Mesenchymal stem cell (in vitro differentiated cells and primary cell): ENCODE measurements at regions not wholly inside any gene's neighbourhood (a gene's known extent, or its start where the extent isn't known, plus 50 kb on each side); places are given as distances from the start of the nearest gene placed in this dataset.

Experiments
- DNase-seq: peaks from one replicate; pipeline ENCODE4 v3.0.0-alpha.2; 2013
- H2AFZ ChIP-seq: one replicate; pipeline ENCODE4 v1.6.1; 2013; ENCODE audit warnings: low read depth, mild to moderate bottlenecking, control low read depth, inconsistent platforms, low read length, moderate library complexity
- H2AK5ac ChIP-seq: 2 replicates; pipeline ENCODE4 v1.6.1; 2013; ENCODE audit warnings: low read length, moderate library complexity, mild to moderate bottlenecking, inconsistent platforms; ENCODE audit not compliant: severe bottlenecking
- H2BK120ac ChIP-seq: one replicate; pipeline ENCODE4 v1.6.1; 2013; ENCODE audit warnings: low read depth, mild to moderate bottlenecking, inconsistent platforms, low read length, moderate library complexity
- H2BK12ac ChIP-seq, 2 experiments: one replicate each; pipeline ENCODE4 v1.6.1; 2013; ENCODE audit warnings: inconsistent platforms in 2 of 2, low read length in 2 of 2, mild to moderate bottlenecking in 2 of 2, moderate library complexity in 2 of 2, control low read depth in 1 of 2
- H2BK15ac ChIP-seq: one replicate; pipeline ENCODE4 v1.6.1; 2013; ENCODE audit warnings: mild to moderate bottlenecking, low read depth, inconsistent platforms; ENCODE audit not compliant: poor library complexity, severe bottlenecking
- H2BK5ac ChIP-seq: 2 replicates; pipeline ENCODE4 v1.6.1; 2013; ENCODE audit warnings: low read depth, mild to moderate bottlenecking, low read length, control low read depth, inconsistent platforms; ENCODE audit not compliant: poor library complexity, severe bottlenecking
- H3K14ac ChIP-seq, 2 experiments: one replicate each; pipeline ENCODE4 v1.6.1; 2013; ENCODE audit warnings: inconsistent platforms in 2 of 2, low read length in 2 of 2, control low read depth in 1 of 2, mild to moderate bottlenecking in 1 of 2, moderate library complexity in 1 of 2
- H3K18ac ChIP-seq, 2 experiments: one replicate each; pipeline ENCODE4 v1.6.1; 2013; ENCODE audit warnings: inconsistent platforms in 2 of 2, low read length in 2 of 2, control low read depth in 1 of 2, low read depth in 1 of 2, mild to moderate bottlenecking in 1 of 2
- H3K23ac ChIP-seq, 2 experiments: one replicate each; pipeline ENCODE4 v1.6.1; 2013; ENCODE audit warnings: inconsistent platforms in 2 of 2, low read length in 2 of 2, mild to moderate bottlenecking in 2 of 2, moderate library complexity in 2 of 2, control low read depth in 1 of 2
- H3K27ac ChIP-seq: 2 replicates; pipeline ENCODE4 v1.5.1; 2013; ENCODE audit warnings: mild to moderate bottlenecking, moderate library complexity, low read length, control low read depth, inconsistent platforms; ENCODE audit not compliant: poor library complexity, severe bottlenecking
- H3K27me3 ChIP-seq, 2 experiments: 2 replicates each; pipeline versions ENCODE4 v1.6.1 to v1.7.0; 2013; ENCODE audit warnings: low read length in 2 of 2, mild to moderate bottlenecking in 2 of 2, moderate library complexity in 2 of 2, control low read depth in 1 of 2, inconsistent platforms in 1 of 2; ENCODE audit not compliant: control insufficient read depth in 1 of 2, insufficient read depth in 1 of 2
- H3K36me3 ChIP-seq, 2 experiments: 2 replicates each; pipeline versions ENCODE4 v1.6.1 to v1.7.0; 2013; ENCODE audit warnings: low read length in 2 of 2, control low read depth in 1 of 2, inconsistent platforms in 1 of 2, low read depth in 1 of 2, mild to moderate bottlenecking in 1 of 2; ENCODE audit not compliant: insufficient read depth in 2 of 2, control insufficient read depth in 1 of 2
- H3K4ac ChIP-seq, 2 experiments: one replicate each; pipeline ENCODE4 v1.6.1; 2013; ENCODE audit warnings: inconsistent platforms in 2 of 2, low read length in 2 of 2, mild to moderate bottlenecking in 2 of 2, moderate library complexity in 2 of 2, control low read depth in 1 of 2, low read depth in 1 of 2
- H3K4me1 ChIP-seq: 2 replicates; pipeline ENCODE4 v1.6.1; 2013; ENCODE audit warnings: low read depth, low read length, control low read depth; ENCODE audit not compliant: control insufficient read depth, insufficient read depth
- H3K4me2 ChIP-seq: 2 replicates; pipeline ENCODE4 v1.6.1; 2013; ENCODE audit warnings: low read length, mild to moderate bottlenecking, inconsistent platforms; ENCODE audit not compliant: poor library complexity, severe bottlenecking
- H3K4me3 ChIP-seq, 2 experiments: 2 replicates each; pipeline versions ENCODE4 v1.5.1 to v1.7.0; 2013; ENCODE audit warnings: low read length in 2 of 2, mild to moderate bottlenecking in 2 of 2, control low read depth in 1 of 2, low read depth in 1 of 2; ENCODE audit not compliant: insufficient read depth in 1 of 2
- H3K79me1 ChIP-seq: replicated peaks from 2 replicates; pipeline ENCODE4 v1.6.1; 2013; ENCODE audit warnings: mild to moderate bottlenecking, control low read depth, low read length, inconsistent platforms; ENCODE audit not compliant: poor library complexity, severe bottlenecking
- H3K9ac ChIP-seq: 2 replicates; pipeline ENCODE4 v1.7.0; 2013; ENCODE audit warnings: mild to moderate bottlenecking, low read length, moderate library complexity
- H3K9me3 ChIP-seq: 2 replicates; pipeline ENCODE4 v1.7.0; 2013; ENCODE audit warnings: mild to moderate bottlenecking, low read length; ENCODE audit not compliant: control insufficient read depth
- H4K8ac ChIP-seq: one replicate; pipeline ENCODE4 v1.6.1; 2013; ENCODE audit warnings: inconsistent platforms, mild to moderate bottlenecking, low read length, moderate library complexity
- H4K91ac ChIP-seq: one replicate; pipeline ENCODE4 v1.6.1; 2013; ENCODE audit warnings: mild to moderate bottlenecking, low read length, inconsistent platforms
- WGBS: methylation state at CpG from one replicate; pipeline ENCODE4 v1.1.7; 2013; ENCODE audit warnings: mixed read lengths; 5-methylcytosine and 5-hydroxymethylcytosine counted together

DNA sequence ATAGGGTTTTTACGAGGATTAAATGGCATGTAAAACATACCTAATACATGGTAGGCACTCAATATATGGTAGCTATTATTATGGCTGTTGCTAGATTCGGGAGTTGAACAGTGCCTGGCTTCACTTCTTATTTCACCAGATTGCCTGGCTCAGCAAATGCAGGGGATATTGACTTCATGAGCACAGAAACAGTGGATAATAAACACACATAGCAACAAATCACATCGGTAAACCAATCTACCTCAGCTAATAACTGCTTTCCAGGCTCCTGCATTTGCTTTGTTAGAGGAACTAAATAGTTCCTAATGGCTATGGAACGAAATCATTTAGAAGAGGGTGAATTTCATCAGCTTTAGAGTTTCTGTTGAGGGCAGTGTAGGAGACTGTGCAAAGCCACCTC, 105.2 kb upstream of the TMCC3 start:
- Histone ChIP-seq H3K27ac (no peak overlapping the region), H3K4me3 (no peak overlapping the region), H2AK5ac (no peak overlapping the region), H2BK15ac (no peak overlapping the region), H2BK5ac (no peak overlapping the region), H3K18ac (no peak overlapping the region), H3K36me3 (no peaks in the 10 kb centered on the region), H2BK12ac (no peak overlapping the region), H3K9me3 (no peaks in the 10 kb centered on the region), H3K79me1 (no peaks in the 10 kb centered on the region), H3K23ac (no peak overlapping the region), H2BK120ac (no peak overlapping the region), H3K4me2 (no peak overlapping the region), H4K8ac (no peak overlapping the region), H3K27me3 (peaks cover 8 to 10% of the 10 kb centered on the region in 2 experiments), H3K4me1 (no peaks in the 10 kb centered on the region), H3K14ac (no peak overlapping the region), H3K9ac (no peak overlapping the region), H2AFZ (no peak overlapping the region), H3K4ac (no peak overlapping the region), H4K91ac (no peak overlapping the region)
- no peak for DNase-seq
- 91% methylated on average over 2 of the region's 4 CpGs for WGBS

DNA sequence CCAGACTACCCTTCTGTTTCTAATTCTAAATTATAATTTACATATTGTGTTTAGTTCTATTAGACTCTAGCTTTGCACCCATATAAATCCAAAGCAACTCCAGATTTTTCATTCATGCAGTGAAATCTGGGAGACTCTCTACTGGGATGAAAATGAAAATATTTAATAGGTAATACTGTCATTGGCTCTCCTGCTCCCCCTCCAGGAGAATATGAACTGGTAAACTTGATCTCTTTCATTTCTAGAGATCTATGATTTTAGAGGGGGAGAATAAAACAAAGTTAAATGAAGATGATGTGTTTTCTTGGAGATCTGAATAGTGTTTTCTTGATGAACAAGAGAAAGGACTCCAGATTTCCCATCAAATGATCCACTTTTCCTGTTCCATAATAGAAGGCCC, 104.3 kb upstream of the TMCC3 start:
- Histone ChIP-seq H2AK5ac (no peak overlapping the region), H2BK5ac (no peak overlapping the region), H2AFZ (no peak overlapping the region), H3K79me1 (no peaks in the 10 kb centered on the region), H3K36me3 (no peaks in the 10 kb centered on the region), H2BK15ac (no peak overlapping the region), H3K14ac (no peak overlapping the region), H3K4me2 (no peak overlapping the region), H2BK120ac (no peak overlapping the region), H3K27ac (no peak overlapping the region), H4K8ac (no peak overlapping the region), H3K4ac (no peak overlapping the region), H2BK12ac (no peak overlapping the region), H3K18ac (no peak overlapping the region), H3K4me1 (no peaks in the 10 kb centered on the region), H3K9ac (no peak overlapping the region), H4K91ac (no peak overlapping the region), H3K9me3 (no peaks in the 10 kb centered on the region), H3K23ac (no peak overlapping the region), H3K4me3 (no peak overlapping the region), H3K27me3 (peaks cover 8 to 19% of the 10 kb centered on the region in 2 experiments)
- no peak for DNase-seq

DNA sequence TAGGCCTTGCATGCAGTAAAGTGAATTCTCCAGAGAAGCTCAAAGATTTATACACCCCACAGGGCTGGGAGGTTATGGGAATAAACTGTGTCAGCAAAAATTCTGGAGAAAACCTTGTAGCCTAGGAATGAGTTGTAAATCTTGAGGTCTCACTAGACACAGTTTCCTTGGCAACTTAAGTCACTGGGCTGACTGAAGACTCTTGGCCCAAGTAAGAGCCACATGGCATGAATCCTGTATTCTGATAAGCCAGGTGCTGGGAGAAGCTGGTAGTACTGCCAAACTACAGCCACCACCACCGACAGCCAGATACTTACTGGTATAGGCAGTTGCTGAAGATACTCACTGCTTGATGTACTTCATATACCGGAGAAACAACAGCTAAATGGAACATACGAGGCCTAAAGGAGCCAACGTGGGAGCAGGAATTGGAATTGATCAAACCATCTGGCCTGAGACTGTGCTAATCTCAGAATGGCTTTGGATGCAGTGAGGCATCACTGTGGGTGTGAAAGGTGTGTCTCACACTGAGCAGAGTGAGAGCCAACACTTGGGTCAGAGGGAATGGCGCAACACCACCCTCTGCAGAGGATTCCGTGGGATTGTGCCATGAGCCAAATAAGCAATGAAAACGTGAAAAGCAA, 102.8 kb upstream of the TMCC3 start:
- no peak overlapping the region for H4K91ac ChIP-seq
- no peak overlapping the region for H3K18ac ChIP-seq
- H2BK12ac ChIP-seq = no peak overlapping the region
- H4K8ac ChIP-seq = no peak overlapping the region
- no peak overlapping the region for H2AFZ ChIP-seq
- no peak overlapping the region for H3K14ac ChIP-seq
- no peak overlapping the region for H3K27ac ChIP-seq
- H3K27me3 ChIP-seq = peaks cover 8 to 19% of the 10 kb centered on the region in 2 experiments
- DNase-seq = peak; percentile 34
- no peaks in the 10 kb centered on the region for H3K4me1 ChIP-seq
- no peak overlapping the region for H3K23ac ChIP-seq
- no peak overlapping the region for H3K4me2 ChIP-seq
- H3K79me1 ChIP-seq = no peaks in the 10 kb centered on the region
- no peak overlapping the region for H2AK5ac ChIP-seq
- H3K9me3 ChIP-seq = no peaks in the 10 kb centered on the region
- H3K36me3 ChIP-seq = no peaks in the 10 kb centered on the region
- no peak overlapping the region for H3K4me3 ChIP-seq
- H2BK5ac ChIP-seq = no peak overlapping the region
- H2BK120ac ChIP-seq = no peak overlapping the region
- H3K9ac ChIP-seq = no peak overlapping the region
- no peak overlapping the region for H2BK15ac ChIP-seq
- H3K4ac ChIP-seq = no peak overlapping the region
- 87% methylated on average over 7 of the region's 7 CpGs for WGBS

DNA sequence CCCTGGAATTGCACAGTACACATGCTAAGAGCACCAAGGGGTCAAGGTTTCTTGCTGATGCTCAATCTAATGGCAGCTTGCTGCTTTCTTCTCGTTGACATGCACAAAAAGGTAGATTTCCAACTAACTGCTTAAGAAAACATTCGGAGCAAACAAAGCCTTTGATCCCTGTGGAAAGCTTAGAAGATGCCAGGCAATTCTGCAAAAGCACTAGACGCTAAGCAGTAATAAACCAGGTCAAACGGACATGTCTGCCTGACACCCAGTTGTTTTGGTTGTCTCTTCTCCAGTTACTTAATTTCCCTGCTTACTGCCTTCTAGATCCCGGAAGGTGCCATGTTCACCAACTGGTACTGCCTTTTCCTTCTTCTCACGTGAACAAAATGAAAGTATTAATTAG, 100.5 kb upstream of the TMCC3 start:
- Histone ChIP-seq H3K79me1 (no peaks in the 10 kb centered on the region), H3K9ac (no peak overlapping the region), H3K27ac (no peak overlapping the region), H3K4ac (no peak overlapping the region), H4K91ac (no peak overlapping the region), H2BK5ac (no peak overlapping the region), H2BK12ac (no peak overlapping the region), H3K18ac (no peak overlapping the region), H3K4me1 (no peaks in the 10 kb centered on the region), H3K4me3 (no peak overlapping the region), H3K9me3 (no peaks in the 10 kb centered on the region), H2AFZ (no peak overlapping the region), H3K36me3 (no peaks in the 10 kb centered on the region), H2BK15ac (no peak overlapping the region), H2AK5ac (no peak overlapping the region), H3K4me2 (no peak overlapping the region), H3K27me3 (peaks cover 8 to 25% of the 10 kb centered on the region in 2 experiments), H4K8ac (no peak overlapping the region), H2BK120ac (no peak overlapping the region), H3K23ac (no peak overlapping the region), H3K14ac (no peak overlapping the region)
- DNase-seq = no peak
- WGBS = 83% methylated on average over 6 of the region's 6 CpGs
